CD4-positive, alpha-beta T cell (primary cell): ENCODE measurements at regions not wholly inside any gene's neighbourhood (a gene's known extent, or its start where the extent isn't known, plus 50 kb on each side); places are given as distances from the start of the nearest gene placed in this dataset.

ENCODE experiments used
- ATAC-seq: fragments of 200-7000 bp; cut with Tn5 transposase; one replicate; pipeline ENCODE4 v1.10.0; 2022; ENCODE audit warnings: mild to moderate bottlenecking; ENCODE audit not compliant: poor library complexity
- CTCF ChIA-PET: fragments of 350-600 bp; sonication (Branson Sonifier 250); formaldehyde crosslinking; loops from one replicate; lab custom pipeline; 2021; ENCODE audit warnings: antibody characterized with exemption, inconsistent platforms; lab: Charles Lee
- POLR2A ChIA-PET: fragments of 350-600 bp; sonication (Branson Sonifier 250); formaldehyde crosslinking; loops from one replicate; lab custom pipeline; 2021; ENCODE audit warnings: antibody characterized with exemption, inconsistent platforms; lab: Charles Lee
- DNase-seq, 14 experiments: peaks; one replicate each; pipeline ENCODE4 v3.0.0-alpha.2; 2013 to 2020; ENCODE audit warnings: mixed read lengths in 2 of 14
- H3K27ac ChIP-seq, 2 donors: one replicate each; pipeline versions ENCODE4 v1.5.1 to v1.7.0; 2013; ENCODE audit warnings: low read length in 2 of 2, low read depth in 1 of 2, mild to moderate bottlenecking in 1 of 2
- H3K27me3 ChIP-seq, 2 experiments: 1 replicate in 1 of 2; 2 replicates in 1 of 2; pipeline versions ENCODE4 v1.6.1 to v1.7.0; 2013; ENCODE audit warnings: low read length in 2 of 2, control low read depth in 1 of 2, mild to moderate bottlenecking in 1 of 2, moderate library complexity in 1 of 2; ENCODE audit not compliant: insufficient read depth in 2 of 2, control insufficient read depth in 1 of 2
- H3K36me3 ChIP-seq: one replicate; pipeline ENCODE4 v1.6.1; 2013; ENCODE audit warnings: low read length, control low read depth; ENCODE audit not compliant: insufficient read depth
- H3K4me1 ChIP-seq: one replicate; pipeline ENCODE4 v1.6.1; 2013; ENCODE audit warnings: low read length, control low read depth; ENCODE audit not compliant: insufficient read depth
- H3K4me3 ChIP-seq: one replicate; pipeline ENCODE4 v1.5.1; 2013; ENCODE audit warnings: mild to moderate bottlenecking, low read length, moderate library complexity
- H3K9me3 ChIP-seq, 2 experiments: 1 replicate in 1 of 2; 2 replicates in 1 of 2; pipeline versions ENCODE4 v1.6.1 to v1.7.0; 2013; ENCODE audit warnings: low read length in 2 of 2, mild to moderate bottlenecking in 2 of 2, control low read depth in 1 of 2, moderate library complexity in 1 of 2; ENCODE audit not compliant: control insufficient read depth in 1 of 2, insufficient read depth in 1 of 2
- H3K27ac Mint-ChIP-seq: one replicate; pipeline ENCODE4 v1.8.0; 2020; ENCODE audit warnings: mixed read lengths
- H3K27me3 Mint-ChIP-seq: one replicate; pipeline ENCODE4 v1.8.0; 2021; ENCODE audit warnings: mixed read lengths
- H3K36me3 Mint-ChIP-seq: one replicate; pipeline ENCODE4 v1.8.0; 2021; ENCODE audit warnings: low read depth, mixed read lengths
- H3K4me1 Mint-ChIP-seq: one replicate; pipeline ENCODE4 v1.8.0; 2021; ENCODE audit warnings: low read depth, mixed read lengths
- H3K4me3 Mint-ChIP-seq: one replicate; pipeline ENCODE4 v1.8.0; 2020; ENCODE audit warnings: mild to moderate bottlenecking, mixed read lengths
- H3K9me3 Mint-ChIP-seq: one replicate; pipeline ENCODE4 v1.8.0; 2020; ENCODE audit warnings: mixed read lengths
- intact Hi-C, 2 experiments: fragments of 100-400 bp; cut with DNase I in 1 of 2; cut with micrococcal nuclease in 1 of 2; formaldehyde crosslinking; loops; one replicate each; pipeline versions ENCODE4 v1.15.1 to v1.9.0; 2023 to 2025; cut with DNase I, micrococcal nuclease
- TF ChIP-seq, protein P1 (sequence below): fragments of 200-600 bp; IDR thresholded peaks from one replicate; pipeline ENCODE4 v1.8.0; 2022; ENCODE audit warnings: antibody characterized with exemption, mild to moderate bottlenecking

GRCh38 chr9:21746550-21746949 lies 55.9 kb upstream of the MTAP start:
- H3K9me3 ChIP-seq = no peaks in the 10 kb centered on the region
- no peak for DNase-seq
- intact Hi-C loops = no loop called here
- peaks cover 11% of the 10 kb centered on the region for H3K27me3 Mint-ChIP-seq
- no peak overlapping the region for H3K27ac Mint-ChIP-seq
- no peaks in the 10 kb centered on the region for H3K36me3 ChIP-seq
- no peak for ATAC-seq
- no peak overlapping the region for H3K4me3 ChIP-seq
- H3K27me3 ChIP-seq = no peaks in the 10 kb centered on the region
- H3K9me3 Mint-ChIP-seq = no peaks in the 10 kb centered on the region
- ChIA-PET POLR2A (no interaction called here), CTCF (no interaction called here)
- no peak overlapping the region for H3K4me3 Mint-ChIP-seq
- no peaks in the 10 kb centered on the region for H3K4me1 Mint-ChIP-seq
- no peaks in the 10 kb centered on the region for H3K4me1 ChIP-seq
- TF ChIP-seq, protein P1, sequence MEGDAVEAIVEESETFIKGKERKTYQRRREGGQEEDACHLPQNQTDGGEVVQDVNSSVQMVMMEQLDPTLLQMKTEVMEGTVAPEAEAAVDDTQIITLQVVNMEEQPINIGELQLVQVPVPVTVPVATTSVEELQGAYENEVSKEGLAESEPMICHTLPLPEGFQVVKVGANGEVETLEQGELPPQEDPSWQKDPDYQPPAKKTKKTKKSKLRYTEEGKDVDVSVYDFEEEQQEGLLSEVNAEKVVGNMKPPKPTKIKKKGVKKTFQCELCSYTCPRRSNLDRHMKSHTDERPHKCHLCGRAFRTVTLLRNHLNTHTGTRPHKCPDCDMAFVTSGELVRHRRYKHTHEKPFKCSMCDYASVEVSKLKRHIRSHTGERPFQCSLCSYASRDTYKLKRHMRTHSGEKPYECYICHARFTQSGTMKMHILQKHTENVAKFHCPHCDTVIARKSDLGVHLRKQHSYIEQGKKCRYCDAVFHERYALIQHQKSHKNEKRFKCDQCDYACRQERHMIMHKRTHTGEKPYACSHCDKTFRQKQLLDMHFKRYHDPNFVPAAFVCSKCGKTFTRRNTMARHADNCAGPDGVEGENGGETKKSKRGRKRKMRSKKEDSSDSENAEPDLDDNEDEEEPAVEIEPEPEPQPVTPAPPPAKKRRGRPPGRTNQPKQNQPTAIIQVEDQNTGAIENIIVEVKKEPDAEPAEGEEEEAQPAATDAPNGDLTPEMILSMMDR = no peak
- no peaks in the 10 kb centered on the region for H3K36me3 Mint-ChIP-seq
- H3K27ac ChIP-seq = no peak overlapping the region

GRCh38 chr9:21747175-21747574 lies 55.3 kb upstream of the MTAP start:
- intact Hi-C loops = no loop called here
- H3K9me3 Mint-ChIP-seq = no peaks in the 10 kb centered on the region
- ChIA-PET CTCF (no interaction called here), POLR2A (no interaction called here)
- Histone ChIP-seq H3K36me3 (no peaks in the 10 kb centered on the region), H3K27me3 (no peaks in the 10 kb centered on the region), H3K4me1 (no peaks in the 10 kb centered on the region), H3K27ac (no peak overlapping the region), H3K9me3 (no peaks in the 10 kb centered on the region), H3K4me3 (no peak overlapping the region)
- no peaks in the 10 kb centered on the region for H3K4me1 Mint-ChIP-seq
- H3K27ac Mint-ChIP-seq = no peak overlapping the region
- no peaks in the 10 kb centered on the region for H3K36me3 Mint-ChIP-seq
- H3K4me3 Mint-ChIP-seq = no peak overlapping the region
- no peak for DNase-seq
- peaks cover 11% of the 10 kb centered on the region for H3K27me3 Mint-ChIP-seq
- ATAC-seq = no peak
- TF ChIP-seq, protein P1 = no peak

DNA sequence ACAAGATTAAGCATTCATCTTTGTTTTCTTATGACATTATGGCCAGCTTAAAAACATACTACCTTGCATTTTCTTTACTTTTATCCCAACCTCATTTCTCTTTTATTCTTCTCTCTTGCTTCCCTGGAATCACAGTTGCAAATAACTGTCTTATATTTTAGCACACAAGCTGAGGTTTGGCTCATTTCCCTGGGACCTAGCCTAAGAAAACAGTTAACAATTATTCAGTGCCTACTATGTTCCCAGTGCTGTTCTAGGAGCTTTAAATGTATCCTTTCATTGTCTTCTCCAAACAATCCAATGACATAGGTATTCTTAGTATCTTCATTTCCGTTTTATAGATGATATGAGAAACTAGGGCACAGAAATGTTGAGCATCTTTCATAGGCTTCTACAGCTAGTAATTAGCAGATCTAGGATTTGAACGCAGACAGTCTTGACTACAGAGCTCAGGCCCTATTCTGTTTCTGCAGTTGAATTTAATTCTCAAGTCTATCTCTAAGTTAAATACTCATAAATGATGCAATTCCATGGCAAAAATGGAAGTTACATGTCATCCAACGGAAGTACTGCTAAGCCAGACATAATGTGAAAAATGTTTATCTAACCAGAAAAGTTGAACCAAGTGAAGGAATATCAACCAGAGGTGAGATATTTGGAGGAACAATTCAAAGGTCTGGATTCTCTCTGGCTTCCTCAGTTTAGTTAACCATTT lies 52.3 kb upstream of the MTAP start:
- ChIA-PET POLR2A (no interaction called here), CTCF (no interaction called here)
- Histone ChIP-seq H3K9me3 (no peaks in the 10 kb centered on the region), H3K4me3 (no peak overlapping the region), H3K27ac (no peak overlapping the region), H3K4me1 (no peaks in the 10 kb centered on the region), H3K27me3 (no peaks in the 10 kb centered on the region), H3K36me3 (no peaks in the 10 kb centered on the region)
- TF ChIP-seq, protein P1 = no peak
- ATAC-seq = no peak
- Mint-ChIP-seq H3K4me1 (no peaks in the 10 kb centered on the region), H3K36me3 (no peaks in the 10 kb centered on the region), H3K9me3 (no peaks in the 10 kb centered on the region), H3K27ac (no peak overlapping the region), H3K27me3 (peaks cover 11% of the 10 kb centered on the region), H3K4me3 (no peak overlapping the region)
- intact Hi-C loops = no loop called here
- DNase-seq = no peak
